Spleen (tissue), 11 donors: ENCODE measurements at regions not wholly inside any gene's neighbourhood (a gene's known extent, or its start where the extent isn't known, plus 50 kb on each side); places are given as distances from the start of the nearest gene placed in this dataset.
A peak's percentile ranks its signal among the peaks of the same experiment; 100 is the strongest.

Source experiments
- DNase-seq: peaks from one replicate; pipeline ENCODE4 v3.0.0-alpha.2; 2020
- H3K27ac ChIP-seq, 8 donors: fragments of 200-600 bp; sonication (generic) in 7 of 8; 1 replicate in 4 of 8; 2 replicates in 4 of 8; pipeline versions ENCODE4 v1.5.0 to v1.8.0; 2016 to 2021; ENCODE audit warnings: inconsistent platforms in 4 of 8, mild to moderate bottlenecking in 4 of 8, moderate library complexity in 1 of 8
- H3K27me3 ChIP-seq, 7 donors: fragments of 200-600 bp; sonication (generic) in 6 of 7; replicated peaks in 1 of 7; 1 replicate in 4 of 7; 2 replicates in 3 of 7; pipeline versions ENCODE4 v1.5.0 to v1.8.0; 2016 to 2021; ENCODE audit warnings: inconsistent platforms in 3 of 7, mild to moderate bottlenecking in 1 of 7
- H3K36me3 ChIP-seq, 6 donors: fragments of 200-600 bp; sonication (generic) in 5 of 6; 1 replicate in 4 of 6; 2 replicates in 2 of 6; pipeline versions ENCODE4 v1.5.0 to v1.8.0; 2016 to 2021; ENCODE audit warnings: inconsistent platforms in 2 of 6
- H3K4me1 ChIP-seq, 6 donors: fragments of 200-600 bp; sonication (generic) in 5 of 6; 1 replicate in 3 of 6; 2 replicates in 3 of 6; pipeline versions ENCODE4 v1.5.0 to v1.8.0; 2016 to 2021; ENCODE audit warnings: inconsistent platforms in 3 of 6
- H3K4me3 ChIP-seq, 8 donors: fragments of 200-600 bp; sonication (generic) in 7 of 8; 1 replicate in 4 of 8; 2 replicates in 4 of 8; pipeline versions ENCODE4 v1.5.0 to v1.8.0; 2016 to 2021; ENCODE audit warnings: inconsistent platforms in 4 of 8, mild to moderate bottlenecking in 4 of 8, moderate library complexity in 2 of 8
- H3K9me3 ChIP-seq, 8 donors: fragments of 200-600 bp; sonication (generic) in 7 of 8; 1 replicate in 4 of 8; 2 replicates in 4 of 8; pipeline versions ENCODE4 v1.5.0 to v1.8.0; 2016 to 2021; ENCODE audit warnings: inconsistent platforms in 4 of 8
- POLR2A ChIP-seq, 3 donors: fragments of 450-650 bp; IDR thresholded peaks; one replicate each; pipeline ENCODE4 v1.5.1; 2017; ENCODE audit warnings: antibody characterized with exemption in 3 of 3, mild to moderate bottlenecking in 1 of 3
- POLR2AphosphoS5 ChIP-seq, 3 donors: sonication (generic); formaldehyde crosslinking; IDR thresholded peaks; one replicate each; pipeline ENCODE4 v1.5.1; 2017; ENCODE audit warnings: antibody characterized with exemption in 3 of 3
- WGBS, 5 donors: extraction: QIAGEN DNeasy Blood & Tissue Kit in 3 of 5; methylation state at CpG; one replicate each; pipeline versions ENCODE4 v1.1.5 to v1.1.7; 2013 to 2018; 5-methylcytosine and 5-hydroxymethylcytosine counted together
- intact Hi-C: fragments of 100-400 bp; cut with DNase I; formaldehyde crosslinking; loops from one replicate; pipeline ENCODE4 v1.15.0; 2023; ENCODE audit warnings: low total_unique reads
- TF ChIP-seq, protein P1 (sequence below), 11 experiments: fragments of 200-600 bp in 7 of 11; fragments of 450-650 bp in 4 of 11; sonication (generic) in 4 of 11; IDR thresholded peaks in 8 of 11; conservative IDR thresholded peaks in 3 of 11; 1 replicate in 7 of 11; 2 replicates in 4 of 11; pipeline versions ENCODE4 v1.4.0 to v1.8.0; 2016 to 2021; ENCODE audit warnings: antibody characterized with exemption in 11 of 11, inconsistent platforms in 4 of 11, mild to moderate bottlenecking in 1 of 11
- donor health status: healthy with polysubstance abuse.
- donor health status: DM: no; HTN: no; CAD: no; lungs with moderate emphysema.
- donor health status: DM: no; HTN: no; CAD: no.
- donor health status: Bipolar disorder and iron deficiency.
- donor health status: healthy.
- donor health status: DM: no; HTN: no; CAD: no.
- donor health status: DM: yes; HTN: yes; CAD: no.

DNA sequence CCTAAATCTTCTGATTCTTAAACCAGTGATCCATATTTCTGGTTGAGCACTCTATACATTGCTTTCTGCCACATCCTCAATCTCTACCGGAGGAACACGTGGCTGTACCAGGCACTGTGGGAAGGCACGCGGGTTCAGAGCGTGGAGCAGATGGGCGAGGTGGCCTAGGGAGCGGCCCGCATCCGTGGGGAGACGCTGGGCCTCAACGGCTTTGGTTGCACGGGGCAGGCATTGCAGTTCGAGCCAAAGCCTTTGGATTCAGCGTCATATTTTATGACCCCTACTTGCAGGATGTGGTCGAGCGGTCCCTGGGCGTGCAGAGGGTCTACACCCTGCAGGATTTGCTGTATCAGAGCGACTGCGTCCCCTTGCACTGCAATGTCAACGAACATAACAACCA lies 197.2 kb upstream of the RGMB start:
- no peak for DNase-seq
- no peak overlapping the region for H3K4me3 ChIP-seq
- intact Hi-C loops = no loop called here
- WGBS, 5 donors = 87 to 91% (median 90%) methylated on average over 18 to 20 of the region's 20 CpGs
- TF ChIP-seq, protein P1, sequence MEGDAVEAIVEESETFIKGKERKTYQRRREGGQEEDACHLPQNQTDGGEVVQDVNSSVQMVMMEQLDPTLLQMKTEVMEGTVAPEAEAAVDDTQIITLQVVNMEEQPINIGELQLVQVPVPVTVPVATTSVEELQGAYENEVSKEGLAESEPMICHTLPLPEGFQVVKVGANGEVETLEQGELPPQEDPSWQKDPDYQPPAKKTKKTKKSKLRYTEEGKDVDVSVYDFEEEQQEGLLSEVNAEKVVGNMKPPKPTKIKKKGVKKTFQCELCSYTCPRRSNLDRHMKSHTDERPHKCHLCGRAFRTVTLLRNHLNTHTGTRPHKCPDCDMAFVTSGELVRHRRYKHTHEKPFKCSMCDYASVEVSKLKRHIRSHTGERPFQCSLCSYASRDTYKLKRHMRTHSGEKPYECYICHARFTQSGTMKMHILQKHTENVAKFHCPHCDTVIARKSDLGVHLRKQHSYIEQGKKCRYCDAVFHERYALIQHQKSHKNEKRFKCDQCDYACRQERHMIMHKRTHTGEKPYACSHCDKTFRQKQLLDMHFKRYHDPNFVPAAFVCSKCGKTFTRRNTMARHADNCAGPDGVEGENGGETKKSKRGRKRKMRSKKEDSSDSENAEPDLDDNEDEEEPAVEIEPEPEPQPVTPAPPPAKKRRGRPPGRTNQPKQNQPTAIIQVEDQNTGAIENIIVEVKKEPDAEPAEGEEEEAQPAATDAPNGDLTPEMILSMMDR (IDR thresholded peaks at IDR 0.05 in 8 of 11, conservative IDR thresholded peaks at IDR 0.05 in 3 of 11) = no peak
- TF ChIP-seq POLR2AphosphoS5 (IDR thresholded peaks at IDR 0.05) = no peak
- no peak for TF ChIP-seq POLR2A (IDR thresholded peaks at IDR 0.05)
- no peak overlapping the region for H3K27ac ChIP-seq
- no peaks in the 10 kb centered on the region for H3K4me1 ChIP-seq
- no peaks in the 10 kb centered on the region for H3K36me3 ChIP-seq
- no peaks in the 10 kb centered on the region for H3K9me3 ChIP-seq
- no peaks in the 10 kb centered on the region for H3K27me3 ChIP-seq

DNA sequence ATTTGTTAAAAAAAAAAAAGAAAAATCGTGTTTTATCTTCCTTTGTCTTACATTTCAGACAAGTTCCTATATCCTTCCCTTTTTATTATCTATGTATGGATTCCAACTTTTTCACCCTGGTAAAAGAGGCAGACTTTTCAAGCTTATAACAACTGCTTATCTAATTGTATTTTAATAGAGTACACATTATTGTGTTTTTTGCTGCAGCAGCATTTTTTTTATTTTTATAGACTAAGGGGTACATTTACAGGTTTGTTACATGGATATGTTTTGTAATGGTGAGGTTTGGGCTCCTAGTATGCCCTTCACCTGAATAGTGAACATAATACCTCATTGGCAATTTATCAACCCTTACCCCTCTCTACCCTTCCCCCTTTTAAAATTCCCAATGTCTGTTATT lies 195.0 kb upstream of the RGMB start:
- DNase-seq = no peak
- H3K4me3 ChIP-seq = no peak overlapping the region
- TF ChIP-seq, protein P1 (IDR thresholded peaks at IDR 0.05 in 8 of 11, conservative IDR thresholded peaks at IDR 0.05 in 3 of 11) = no peak
- TF ChIP-seq POLR2AphosphoS5 (IDR thresholded peaks at IDR 0.05) = no peak
- H3K4me1 ChIP-seq = no peaks in the 10 kb centered on the region
- intact Hi-C loops = no loop called here
- WGBS, 5 donors = 50 to 66% (median 55%) methylated on average over 1 of the region's 1 CpG
- H3K36me3 ChIP-seq = no peaks in the 10 kb centered on the region
- no peak overlapping the region for H3K27ac ChIP-seq
- H3K27me3 ChIP-seq = no peaks in the 10 kb centered on the region
- no peaks in the 10 kb centered on the region for H3K9me3 ChIP-seq

DNA sequence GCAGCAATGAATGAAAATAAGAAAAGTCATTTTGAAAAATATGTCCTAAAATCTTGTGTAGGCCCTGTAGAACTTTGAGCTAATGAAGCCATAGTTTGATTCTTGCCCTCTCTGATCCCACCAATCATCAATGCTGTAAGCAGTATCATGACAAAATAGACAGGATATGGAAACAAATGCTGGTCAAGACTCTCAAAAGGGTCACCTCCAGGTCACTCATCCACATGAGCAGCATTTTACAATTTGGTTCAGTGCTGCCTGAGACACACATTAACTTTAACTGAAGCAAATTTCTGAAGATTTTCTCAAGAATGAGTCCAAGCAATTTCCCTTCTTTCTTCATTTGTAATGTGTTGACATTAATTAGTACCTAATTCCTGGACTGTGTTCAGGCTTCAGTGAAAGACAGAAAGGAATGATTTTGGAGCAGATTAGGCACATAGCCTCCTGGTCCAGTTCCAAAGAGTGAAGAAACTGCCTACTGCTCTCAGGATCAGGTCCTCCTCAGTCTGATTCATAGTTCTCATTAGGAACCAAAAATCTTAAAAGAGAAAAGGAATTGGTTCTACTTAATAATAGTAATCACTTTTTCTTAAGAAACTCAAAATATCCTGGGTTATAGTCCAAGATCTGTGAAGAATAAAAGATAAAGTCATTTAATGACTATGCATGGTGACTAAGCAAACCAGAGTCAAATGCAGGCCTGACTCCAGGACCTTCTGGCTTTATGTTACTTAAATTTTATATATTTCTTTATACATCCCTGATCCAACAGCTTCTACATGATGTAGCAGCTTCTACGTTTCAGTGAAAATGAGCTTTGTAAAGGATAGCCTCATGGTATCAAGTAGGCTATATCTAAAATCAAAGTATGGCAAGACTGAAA lies 192.1 kb upstream of the RGMB start:
- H3K27ac ChIP-seq = peak overlapping the region in 1 of 8 donors; percentile 6
- no peak overlapping the region for H3K4me3 ChIP-seq
- H3K36me3 ChIP-seq = no peaks in the 10 kb centered on the region
- H3K4me1 ChIP-seq = no peaks in the 10 kb centered on the region
- no peaks in the 10 kb centered on the region for H3K27me3 ChIP-seq
- H3K9me3 ChIP-seq = no peaks in the 10 kb centered on the region
- intact Hi-C loops = no loop called here
- no peak for DNase-seq
- TF ChIP-seq POLR2A (IDR thresholded peaks at IDR 0.05) = no peak
- TF ChIP-seq, protein P1 (IDR thresholded peaks at IDR 0.05 in 8 of 11, conservative IDR thresholded peaks at IDR 0.05 in 3 of 11) = no peak
- TF ChIP-seq POLR2AphosphoS5 (IDR thresholded peaks at IDR 0.05) = no peak
- 58 to 77% (median 69%) methylated on average over 1 of the region's 1 CpG for whole genome bisulfite sequencing, 5 donors

DNA sequence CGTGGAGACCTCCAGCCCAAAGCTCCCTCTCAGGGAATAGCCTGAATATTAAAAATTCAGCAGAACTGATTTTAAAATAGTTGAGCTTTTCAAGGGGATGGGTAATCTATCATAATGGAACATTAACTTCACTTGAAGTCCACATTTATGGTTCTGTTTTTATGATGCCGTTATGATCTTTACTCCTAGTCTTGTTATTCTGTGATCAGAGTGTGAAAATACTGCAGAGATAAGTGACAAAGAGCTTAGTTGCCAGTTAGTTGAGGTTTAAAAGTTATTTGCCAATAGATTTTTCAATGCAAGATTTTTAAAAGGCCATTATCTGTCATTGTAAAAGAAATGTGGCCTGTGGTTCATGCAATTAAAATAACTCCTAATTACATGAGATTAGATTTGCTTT lies 189.9 kb upstream of the RGMB start:
- 77 to 93% (median 83%) methylated on average over 2 of the region's 2 CpGs for WGBS, 5 donors
- Histone ChIP-seq H3K9me3 (no peaks in the 10 kb centered on the region), H3K4me3 (no peak overlapping the region), H3K4me1 (no peaks in the 10 kb centered on the region), H3K27me3 (no peaks in the 10 kb centered on the region), H3K27ac (no peak overlapping the region), H3K36me3 (no peaks in the 10 kb centered on the region)
- TF ChIP-seq, protein P1 (IDR thresholded peaks at IDR 0.05 in 8 of 11, conservative IDR thresholded peaks at IDR 0.05 in 3 of 11) = no peak
- TF ChIP-seq POLR2A (IDR thresholded peaks at IDR 0.05) = no peak
- TF ChIP-seq POLR2AphosphoS5 (IDR thresholded peaks at IDR 0.05) = no peak
- DNase-seq = no peak
- intact Hi-C loops = no loop called here
